GM23338 (cell line): ENCODE measurements at regions not wholly inside any gene's neighbourhood (a gene's known extent, or its start where the extent isn't known, plus 50 kb on each side); places are given as distances from the start of the nearest gene placed in this dataset.

Experiments used
- ATAC-seq: fragments of 200-7000 bp; cut with Tn5 transposase; 3 replicates; pipeline ENCODE4 v1.9.1; 2020
- DNase-seq: peaks from one replicate; pipeline ENCODE4 v3.0.0-alpha.2; 2015; ENCODE audit warnings: low spot score
- H2AFZ ChIP-seq: fragments of 200-600 bp; sonication (generic); 2 replicates; pipeline ENCODE4 v1.8.0; 2016; ENCODE audit warnings: antibody characterized with exemption, mild to moderate bottlenecking, moderate library complexity
- H3F3A ChIP-seq: fragments of 200-600 bp; sonication (generic); replicated peaks from 2 replicates; pipeline ENCODE4 v1.8.0; 2017; ENCODE audit warnings: antibody characterized with exemption, mixed run types, low read depth
- H3K27ac ChIP-seq: fragments of 200-600 bp; sonication (generic); 2 replicates; pipeline ENCODE4 v1.6.1; 2016; ENCODE audit warnings: low read depth
- H3K27me3 ChIP-seq: fragments of 200-600 bp; sonication (generic); 2 replicates; pipeline ENCODE4 v1.8.0; 2016; ENCODE audit warnings: mild to moderate bottlenecking, mixed run types, moderate library complexity; ENCODE audit not compliant: insufficient read depth
- H3K36me3 ChIP-seq: fragments of 200-600 bp; sonication (generic); 2 replicates; pipeline ENCODE4 v1.8.0; 2016; ENCODE audit warnings: mild to moderate bottlenecking; ENCODE audit not compliant: insufficient read depth
- H3K4me1 ChIP-seq: fragments of 200-600 bp; sonication (generic); 2 replicates; pipeline ENCODE4 v1.8.0; 2016; ENCODE audit warnings: mild to moderate bottlenecking, moderate library complexity; ENCODE audit not compliant: insufficient read depth
- H3K4me2 ChIP-seq: fragments of 200-600 bp; sonication (generic); 2 replicates; pipeline ENCODE4 v1.7.1; 2017; ENCODE audit warnings: mixed run types
- H3K4me3 ChIP-seq: fragments of 200-600 bp; sonication (generic); 2 replicates; pipeline ENCODE4 v1.6.1; 2016; ENCODE audit warnings: mixed run types
- H3K79me2 ChIP-seq: fragments of 200-600 bp; sonication (generic); replicated peaks from 2 replicates; pipeline ENCODE4 v1.8.0; 2017; ENCODE audit warnings: mild to moderate bottlenecking; ENCODE audit not compliant: insufficient read depth
- H3K9me2 ChIP-seq: fragments of 200-600 bp; sonication (generic); 2 replicates; pipeline ENCODE4 v1.8.0; 2017; ENCODE audit not compliant: insufficient read depth
- H4K20me1 ChIP-seq: fragments of 200-600 bp; sonication (generic); replicated peaks from 2 replicates; pipeline ENCODE4 v1.8.0; 2017; ENCODE audit warnings: mild to moderate bottlenecking; ENCODE audit not compliant: insufficient read depth
- H3K27ac Mint-ChIP-seq: 2 replicates; pipeline ENCODE4 v1.8.0; 2020; ENCODE audit warnings: inconsistent platforms, mild to moderate bottlenecking, moderate library complexity, mixed read lengths
- H3K27me3 Mint-ChIP-seq: 3 replicates; pipeline ENCODE4 v1.8.0; 2022; ENCODE audit warnings: low read depth, mild to moderate bottlenecking, moderate library complexity, mixed read lengths, inconsistent platforms; ENCODE audit not compliant: insufficient read depth, poor library complexity
- H3K36me3 Mint-ChIP-seq: 3 replicates; pipeline ENCODE4 v1.8.0; 2021; ENCODE audit warnings: low read depth, mild to moderate bottlenecking, inconsistent platforms, moderate library complexity, mixed read lengths
- H3K4me1 Mint-ChIP-seq: 3 replicates; pipeline ENCODE4 v1.8.0; 2020; ENCODE audit warnings: mild to moderate bottlenecking, inconsistent platforms, mixed read lengths
- H3K4me3 Mint-ChIP-seq: 3 replicates; pipeline ENCODE4 v1.8.0; 2021; ENCODE audit warnings: moderate library complexity, mild to moderate bottlenecking, inconsistent platforms, mixed read lengths
- H3K9me3 Mint-ChIP-seq: 3 replicates; pipeline ENCODE4 v1.8.0; 2020; ENCODE audit warnings: moderate library complexity, mild to moderate bottlenecking, inconsistent platforms, mixed read lengths
- EZH2 ChIP-seq: fragments of 200-600 bp; sonication (generic); IDR thresholded peaks from one replicate; pipeline ENCODE4 v1.8.0; 2017; ENCODE audit warnings: antibody characterized with exemption, mild to moderate bottlenecking, low read depth; ENCODE audit not compliant: unreplicated experiment
- ZNF114 ChIP-seq: fragments of 250-450 bp; sonication (Bioruptor Pico); IDR thresholded peaks from 2 replicates; pipeline ENCODE4 v1.5.0; 2020; ENCODE audit warnings: mild to moderate bottlenecking, moderate library complexity
- TF ChIP-seq, protein P1 (sequence below): fragments of 250-450 bp; sonication (Bioruptor Pico); IDR thresholded peaks from 2 replicates; pipeline ENCODE4 v1.5.0; 2020; ENCODE audit warnings: mild to moderate bottlenecking, moderate library complexity
- TF ChIP-seq, protein P2 (sequence below), 2 experiments: fragments of 200-600 bp in 1 of 2; sonication (generic) in 1 of 2; conservative IDR thresholded peaks; 2 replicates each; pipeline versions ENCODE4 v1.5.1 to v1.6.1; 2016 to 2017; ENCODE audit warnings: antibody characterized with exemption in 2 of 2, low read depth in 2 of 2, mild to moderate bottlenecking in 2 of 2, moderate library complexity in 1 of 2

DNA sequence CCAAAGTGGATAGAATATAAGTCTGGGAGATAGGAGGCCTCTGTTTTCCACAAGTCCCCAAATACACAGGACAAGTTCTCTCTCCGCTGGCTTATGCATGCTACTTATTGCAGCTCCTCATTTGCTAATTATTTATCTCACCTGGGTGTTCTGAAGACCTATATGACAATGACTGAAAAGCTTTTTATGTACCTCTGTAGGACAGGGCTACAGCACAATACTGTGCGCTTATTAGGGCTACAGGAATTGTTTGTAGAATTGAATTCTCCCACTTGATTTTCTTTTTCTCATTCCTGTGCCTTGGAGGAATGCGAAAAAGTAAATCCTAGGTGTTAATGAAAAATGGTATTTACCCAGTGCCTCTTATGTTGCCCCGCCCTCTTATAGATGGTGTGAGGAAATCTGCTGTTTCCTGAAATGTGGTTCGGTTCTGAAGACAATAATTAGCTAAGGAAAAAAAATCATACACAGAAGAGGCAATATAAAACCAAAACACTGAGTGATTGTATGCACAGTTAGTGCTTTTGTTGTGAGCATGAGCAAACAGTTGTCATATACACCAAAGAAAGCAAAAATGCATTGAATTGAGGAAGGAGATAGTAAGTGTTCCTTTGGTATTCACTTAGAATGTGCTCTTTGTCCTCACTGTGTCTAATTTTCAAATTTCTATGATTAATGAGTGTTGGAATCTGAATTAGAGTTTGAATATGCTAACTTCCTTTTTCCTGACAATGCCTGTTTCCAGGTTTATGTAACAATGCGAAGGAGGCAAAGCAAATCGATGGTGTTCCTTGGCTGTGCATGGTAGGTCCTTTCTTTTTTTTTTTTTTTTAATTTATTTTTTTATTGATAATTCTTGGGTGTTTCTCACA, 78.7 kb upstream of the PNPT1 start (continued):
- TF ChIP-seq, protein P1, sequence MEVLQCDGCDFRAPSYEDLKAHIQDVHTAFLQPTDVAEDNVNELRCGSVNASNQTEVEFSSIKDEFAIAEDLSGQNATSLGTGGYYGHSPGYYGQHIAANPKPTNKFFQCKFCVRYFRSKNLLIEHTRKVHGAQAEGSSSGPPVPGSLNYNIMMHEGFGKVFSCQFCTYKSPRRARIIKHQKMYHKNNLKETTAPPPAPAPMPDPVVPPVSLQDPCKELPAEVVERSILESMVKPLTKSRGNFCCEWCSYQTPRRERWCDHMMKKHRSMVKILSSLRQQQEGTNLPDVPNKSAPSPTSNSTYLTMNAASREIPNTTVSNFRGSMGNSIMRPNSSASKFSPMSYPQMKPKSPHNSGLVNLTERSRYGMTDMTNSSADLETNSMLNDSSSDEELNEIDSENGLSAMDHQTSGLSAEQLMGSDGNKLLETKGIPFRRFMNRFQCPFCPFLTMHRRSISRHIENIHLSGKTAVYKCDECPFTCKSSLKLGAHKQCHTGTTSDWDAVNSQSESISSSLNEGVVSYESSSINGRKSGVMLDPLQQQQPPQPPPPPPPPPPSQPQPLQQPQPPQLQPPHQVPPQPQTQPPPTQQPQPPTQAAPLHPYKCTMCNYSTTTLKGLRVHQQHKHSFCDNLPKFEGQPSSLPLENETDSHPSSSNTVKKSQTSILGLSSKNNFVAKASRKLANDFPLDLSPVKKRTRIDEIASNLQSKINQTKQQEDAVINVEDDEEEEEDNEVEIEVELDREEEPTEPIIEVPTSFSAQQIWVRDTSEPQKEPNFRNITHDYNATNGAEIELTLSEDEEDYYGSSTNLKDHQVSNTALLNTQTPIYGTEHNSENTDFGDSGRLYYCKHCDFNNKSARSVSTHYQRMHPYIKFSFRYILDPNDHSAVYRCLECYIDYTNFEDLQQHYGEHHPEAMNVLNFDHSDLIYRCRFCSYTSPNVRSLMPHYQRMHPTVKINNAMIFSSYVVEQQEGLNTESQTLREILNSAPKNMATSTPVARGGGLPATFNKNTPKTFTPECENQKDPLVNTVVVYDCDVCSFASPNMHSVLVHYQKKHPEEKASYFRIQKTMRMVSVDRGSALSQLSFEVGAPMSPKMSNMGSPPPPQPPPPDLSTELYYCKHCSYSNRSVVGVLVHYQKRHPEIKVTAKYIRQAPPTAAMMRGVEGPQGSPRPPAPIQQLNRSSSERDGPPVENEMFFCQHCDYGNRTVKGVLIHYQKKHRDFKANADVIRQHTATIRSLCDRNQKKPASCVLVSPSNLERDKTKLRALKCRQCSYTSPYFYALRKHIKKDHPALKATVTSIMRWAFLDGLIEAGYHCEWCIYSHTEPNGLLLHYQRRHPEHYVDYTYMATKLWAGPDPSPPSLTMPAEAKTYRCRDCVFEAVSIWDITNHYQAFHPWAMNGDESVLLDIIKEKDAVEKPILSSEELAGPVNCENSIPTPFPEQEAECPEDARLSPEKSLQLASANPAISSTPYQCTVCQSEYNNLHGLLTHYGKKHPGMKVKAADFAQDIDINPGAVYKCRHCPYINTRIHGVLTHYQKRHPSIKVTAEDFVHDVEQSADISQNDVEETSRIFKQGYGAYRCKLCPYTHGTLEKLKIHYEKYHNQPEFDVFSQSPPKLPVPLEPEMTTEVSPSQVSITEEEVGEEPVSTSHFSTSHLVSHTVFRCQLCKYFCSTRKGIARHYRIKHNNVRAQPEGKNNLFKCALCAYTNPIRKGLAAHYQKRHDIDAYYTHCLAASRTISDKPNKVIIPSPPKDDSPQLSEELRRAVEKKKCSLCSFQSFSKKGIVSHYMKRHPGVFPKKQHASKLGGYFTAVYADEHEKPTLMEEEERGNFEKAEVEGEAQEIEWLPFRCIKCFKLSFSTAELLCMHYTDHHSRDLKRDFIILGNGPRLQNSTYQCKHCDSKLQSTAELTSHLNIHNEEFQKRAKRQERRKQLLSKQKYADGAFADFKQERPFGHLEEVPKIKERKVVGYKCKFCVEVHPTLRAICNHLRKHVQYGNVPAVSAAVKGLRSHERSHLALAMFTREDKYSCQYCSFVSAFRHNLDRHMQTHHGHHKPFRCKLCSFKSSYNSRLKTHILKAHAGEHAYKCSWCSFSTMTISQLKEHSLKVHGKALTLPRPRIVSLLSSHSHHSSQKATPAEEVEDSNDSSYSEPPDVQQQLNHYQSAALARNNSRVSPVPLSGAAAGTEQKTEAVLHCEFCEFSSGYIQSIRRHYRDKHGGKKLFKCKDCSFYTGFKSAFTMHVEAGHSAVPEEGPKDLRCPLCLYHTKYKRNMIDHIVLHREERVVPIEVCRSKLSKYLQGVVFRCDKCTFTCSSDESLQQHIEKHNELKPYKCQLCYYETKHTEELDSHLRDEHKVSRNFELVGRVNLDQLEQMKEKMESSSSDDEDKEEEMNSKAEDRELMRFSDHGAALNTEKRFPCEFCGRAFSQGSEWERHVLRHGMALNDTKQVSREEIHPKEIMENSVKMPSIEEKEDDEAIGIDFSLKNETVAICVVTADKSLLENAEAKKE (CRISPR knock-in tag) = no peak
- no peak for TF ChIP-seq EZH2

DNA sequence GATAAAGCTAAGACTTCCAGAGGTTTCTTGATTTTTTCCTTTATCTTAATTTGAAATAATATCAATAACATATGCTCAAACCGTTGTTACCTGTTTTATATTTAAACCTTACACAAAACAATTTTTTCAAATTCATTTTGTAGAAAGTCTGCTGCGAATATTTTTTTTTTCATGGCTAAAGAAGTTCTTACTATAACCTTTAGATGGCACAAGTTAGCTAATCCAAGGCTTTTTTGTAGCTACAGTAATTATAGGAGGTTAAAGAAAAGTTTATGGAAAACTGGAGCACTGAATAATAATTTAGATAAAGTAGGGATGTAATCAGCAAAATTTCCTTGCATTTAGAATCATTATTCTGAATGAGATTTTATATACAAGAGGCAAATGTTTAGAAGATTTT, 78.0 kb upstream of the PNPT1 start:
- no peak overlapping the region for H3K4me2 ChIP-seq
- H3F3A ChIP-seq = no peaks in the 10 kb centered on the region
- no peak overlapping the region for H2AFZ ChIP-seq
- ATAC-seq (no peak), DNase-seq (peak; percentile 45)
- Mint-ChIP-seq H3K27ac (no peak overlapping the region), H3K4me1 (no peaks in the 10 kb centered on the region), H3K27me3 (no peaks in the 10 kb centered on the region), H3K4me3 (no peak overlapping the region), H3K36me3 (peaks cover 5% of the 10 kb centered on the region; the same call in 2 of the 3 replicates), H3K9me3 (peaks cover 15% of the 10 kb centered on the region)
- H3K79me2 ChIP-seq = no peaks in the 10 kb centered on the region
- H3K4me1 ChIP-seq = no peaks in the 10 kb centered on the region
- TF ChIP-seq, protein P2, sequence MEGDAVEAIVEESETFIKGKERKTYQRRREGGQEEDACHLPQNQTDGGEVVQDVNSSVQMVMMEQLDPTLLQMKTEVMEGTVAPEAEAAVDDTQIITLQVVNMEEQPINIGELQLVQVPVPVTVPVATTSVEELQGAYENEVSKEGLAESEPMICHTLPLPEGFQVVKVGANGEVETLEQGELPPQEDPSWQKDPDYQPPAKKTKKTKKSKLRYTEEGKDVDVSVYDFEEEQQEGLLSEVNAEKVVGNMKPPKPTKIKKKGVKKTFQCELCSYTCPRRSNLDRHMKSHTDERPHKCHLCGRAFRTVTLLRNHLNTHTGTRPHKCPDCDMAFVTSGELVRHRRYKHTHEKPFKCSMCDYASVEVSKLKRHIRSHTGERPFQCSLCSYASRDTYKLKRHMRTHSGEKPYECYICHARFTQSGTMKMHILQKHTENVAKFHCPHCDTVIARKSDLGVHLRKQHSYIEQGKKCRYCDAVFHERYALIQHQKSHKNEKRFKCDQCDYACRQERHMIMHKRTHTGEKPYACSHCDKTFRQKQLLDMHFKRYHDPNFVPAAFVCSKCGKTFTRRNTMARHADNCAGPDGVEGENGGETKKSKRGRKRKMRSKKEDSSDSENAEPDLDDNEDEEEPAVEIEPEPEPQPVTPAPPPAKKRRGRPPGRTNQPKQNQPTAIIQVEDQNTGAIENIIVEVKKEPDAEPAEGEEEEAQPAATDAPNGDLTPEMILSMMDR (conservative IDR thresholded peaks at IDR 0.05; ENCODE audit: low read depth in 2 of 2) = peak in 1 of 2 experiments; percentile 82; a peak in 3 of 4 replicates
- TF ChIP-seq ZNF114 (CRISPR knock-in tag) = no peak
- H3K4me3 ChIP-seq = no peak overlapping the region
- H3K27ac ChIP-seq = no peak overlapping the region
- H3K9me2 ChIP-seq = no peaks in the 10 kb centered on the region
- H3K27me3 ChIP-seq = no peaks in the 10 kb centered on the region
- H3K36me3 ChIP-seq = no peaks in the 10 kb centered on the region
- H4K20me1 ChIP-seq = no peaks in the 10 kb centered on the region
